ENCODE measurements at regions not wholly inside any gene's neighbourhood (a gene's known extent, or its start where the extent isn't known, plus 50 kb on each side); places are given as distances from the start of the nearest gene placed in this dataset.

- Histone ChIP-seq H3K27me3 (ENCODE audit: insufficient read depth, low read depth, low read length) (no peaks in the 10 kb centered on the region), H3K4me2 (ENCODE audit: low read length) (no peak overlapping the region), H3F3A (ENCODE audit: insufficient read depth, low read length, poor library complexity, severe bottlenecking) (no peaks in the 10 kb centered on the region), H3K4me3 (ENCODE audit: low read length) (no peak overlapping the region), H3K36me3 (ENCODE audit: insufficient read depth, low read length) (no peaks in the 10 kb centered on the region), H2AFZ (ENCODE audit: low read depth, low read length) (no peak overlapping the region), H3K79me2 (replicated peaks; ENCODE audit: insufficient read depth, low read length) (no peaks in the 10 kb centered on the region), H3K9me2 (ENCODE audit: insufficient read depth, low read length) (no peaks in the 10 kb centered on the region), H3K9me3 (ENCODE audit: low read length) (no peaks in the 10 kb centered on the region), H3K27ac (ENCODE audit: low read length) (no peak overlapping the region), H3K9ac (ENCODE audit: low read length) (no peak overlapping the region), H4K20me1 (ENCODE audit: insufficient read depth) (no peaks in the 10 kb centered on the region)
- no peak for TF ChIP-seq EP300 (conservative IDR thresholded peaks at IDR 0.05; ENCODE audit: poor library complexity, severe bottlenecking)
These were observed 181.4 kb downstream of the LURAP1L start for GRCh38 chr9:12956261-12956660.

DNA sequence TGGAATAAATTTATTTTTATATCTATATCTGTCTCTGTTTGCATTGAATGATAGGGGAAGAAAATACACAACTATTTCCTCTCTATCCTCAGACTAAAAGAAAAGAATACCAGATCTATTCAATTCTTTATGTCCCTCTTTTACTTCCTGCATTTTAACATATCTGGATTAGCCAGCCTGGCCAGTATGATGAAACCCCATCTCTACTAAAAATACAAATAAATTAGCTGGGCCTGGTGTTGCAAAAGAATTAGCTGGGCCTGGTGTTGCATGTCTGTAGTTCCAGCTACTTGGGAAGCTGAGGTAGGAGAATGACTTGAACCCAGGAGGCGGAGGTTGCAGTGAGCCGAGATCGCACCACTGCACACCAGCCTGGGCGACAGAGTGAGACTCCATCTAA lies 182.0 kb downstream of the LURAP1L start:
- no peaks in the 10 kb centered on the region for H3K36me3 ChIP-seq (ENCODE audit: insufficient read depth, low read length)
- H3K27me3 ChIP-seq (ENCODE audit: insufficient read depth, low read depth, low read length), result no peaks in the 10 kb centered on the region
- TF ChIP-seq TAF1 (IDR thresholded peaks at IDR 0.05; ENCODE audit: low read depth) (no peak), POLR2AphosphoS5 (IDR thresholded peaks at IDR 0.05) (no peak)
- TF ChIP-seq, protein P1, sequence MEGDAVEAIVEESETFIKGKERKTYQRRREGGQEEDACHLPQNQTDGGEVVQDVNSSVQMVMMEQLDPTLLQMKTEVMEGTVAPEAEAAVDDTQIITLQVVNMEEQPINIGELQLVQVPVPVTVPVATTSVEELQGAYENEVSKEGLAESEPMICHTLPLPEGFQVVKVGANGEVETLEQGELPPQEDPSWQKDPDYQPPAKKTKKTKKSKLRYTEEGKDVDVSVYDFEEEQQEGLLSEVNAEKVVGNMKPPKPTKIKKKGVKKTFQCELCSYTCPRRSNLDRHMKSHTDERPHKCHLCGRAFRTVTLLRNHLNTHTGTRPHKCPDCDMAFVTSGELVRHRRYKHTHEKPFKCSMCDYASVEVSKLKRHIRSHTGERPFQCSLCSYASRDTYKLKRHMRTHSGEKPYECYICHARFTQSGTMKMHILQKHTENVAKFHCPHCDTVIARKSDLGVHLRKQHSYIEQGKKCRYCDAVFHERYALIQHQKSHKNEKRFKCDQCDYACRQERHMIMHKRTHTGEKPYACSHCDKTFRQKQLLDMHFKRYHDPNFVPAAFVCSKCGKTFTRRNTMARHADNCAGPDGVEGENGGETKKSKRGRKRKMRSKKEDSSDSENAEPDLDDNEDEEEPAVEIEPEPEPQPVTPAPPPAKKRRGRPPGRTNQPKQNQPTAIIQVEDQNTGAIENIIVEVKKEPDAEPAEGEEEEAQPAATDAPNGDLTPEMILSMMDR (IDR thresholded peaks at IDR 0.05; ENCODE audit: poor library complexity, severe bottlenecking), result no peak
- H3K4me2 ChIP-seq (ENCODE audit: low read length), result no peak overlapping the region
- H3F3A ChIP-seq (ENCODE audit: insufficient read depth, low read length, poor library complexity, severe bottlenecking), result no peaks in the 10 kb centered on the region
- H3K9me3 ChIP-seq (ENCODE audit: low read length), result no peaks in the 10 kb centered on the region
- no peak overlapping the region for H3K4me3 ChIP-seq (ENCODE audit: low read length)
- no peaks in the 10 kb centered on the region for H3K79me2 ChIP-seq (replicated peaks; ENCODE audit: insufficient read depth, low read length)
- H3K27ac ChIP-seq (ENCODE audit: low read length), result no peak overlapping the region
- no peaks in the 10 kb centered on the region for H3K9me2 ChIP-seq (ENCODE audit: insufficient read depth, low read length)
- no peak overlapping the region for H2AFZ ChIP-seq (ENCODE audit: low read depth, low read length)
- no peak overlapping the region for H3K9ac ChIP-seq (ENCODE audit: low read length)
- H4K20me1 ChIP-seq (ENCODE audit: insufficient read depth), result no peaks in the 10 kb centered on the region

DNA sequence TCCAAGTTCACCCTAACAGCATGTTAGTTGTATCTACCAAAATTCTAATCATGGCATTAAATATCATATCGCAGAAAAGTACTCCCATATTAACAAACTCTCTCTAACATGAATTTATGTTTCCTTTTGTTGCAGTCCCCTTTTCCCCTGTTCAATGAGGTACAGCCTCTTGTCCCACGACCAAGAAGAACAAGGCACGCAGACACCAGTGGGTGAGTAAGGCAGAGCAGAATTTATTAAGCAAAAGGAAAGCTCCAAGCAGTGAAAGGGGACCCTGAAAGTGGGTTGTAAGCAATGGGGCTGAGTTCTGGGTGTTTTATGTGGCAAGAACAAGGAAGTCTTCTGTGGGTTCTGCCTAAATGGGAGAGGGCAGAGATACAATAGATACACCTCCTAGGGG lies 183.5 kb downstream of the LURAP1L start:
- Histone ChIP-seq H3K79me2 (replicated peaks; ENCODE audit: insufficient read depth, low read length) (no peaks in the 10 kb centered on the region), H3K27me3 (ENCODE audit: insufficient read depth, low read depth, low read length) (no peaks in the 10 kb centered on the region), H3K4me3 (ENCODE audit: low read length) (no peak overlapping the region), H2AFZ (ENCODE audit: low read depth, low read length) (no peak overlapping the region), H3K27ac (ENCODE audit: low read length) (no peak overlapping the region), H3K9me3 (ENCODE audit: low read length) (no peaks in the 10 kb centered on the region), H3F3A (ENCODE audit: insufficient read depth, low read length, poor library complexity, severe bottlenecking) (no peaks in the 10 kb centered on the region), H3K9me2 (ENCODE audit: insufficient read depth, low read length) (no peaks in the 10 kb centered on the region), H4K20me1 (ENCODE audit: insufficient read depth) (no peaks in the 10 kb centered on the region), H3K9ac (ENCODE audit: low read length) (no peak overlapping the region), H3K36me3 (ENCODE audit: insufficient read depth, low read length) (no peaks in the 10 kb centered on the region), H3K4me2 (ENCODE audit: low read length) (no peak overlapping the region)
- TF ChIP-seq EP300 (conservative IDR thresholded peaks at IDR 0.05; ENCODE audit: poor library complexity, severe bottlenecking), result no peak

- no peaks in the 10 kb centered on the region for H3K27me3 ChIP-seq (ENCODE audit: insufficient read depth, low read depth, low read length)
- no peaks in the 10 kb centered on the region for H3K9me3 ChIP-seq (ENCODE audit: low read length)
- no peak overlapping the region for H3K4me3 ChIP-seq (ENCODE audit: low read length)
- H3K79me2 ChIP-seq (replicated peaks; ENCODE audit: insufficient read depth, low read length), result no peaks in the 10 kb centered on the region
- TF ChIP-seq, protein P2, sequence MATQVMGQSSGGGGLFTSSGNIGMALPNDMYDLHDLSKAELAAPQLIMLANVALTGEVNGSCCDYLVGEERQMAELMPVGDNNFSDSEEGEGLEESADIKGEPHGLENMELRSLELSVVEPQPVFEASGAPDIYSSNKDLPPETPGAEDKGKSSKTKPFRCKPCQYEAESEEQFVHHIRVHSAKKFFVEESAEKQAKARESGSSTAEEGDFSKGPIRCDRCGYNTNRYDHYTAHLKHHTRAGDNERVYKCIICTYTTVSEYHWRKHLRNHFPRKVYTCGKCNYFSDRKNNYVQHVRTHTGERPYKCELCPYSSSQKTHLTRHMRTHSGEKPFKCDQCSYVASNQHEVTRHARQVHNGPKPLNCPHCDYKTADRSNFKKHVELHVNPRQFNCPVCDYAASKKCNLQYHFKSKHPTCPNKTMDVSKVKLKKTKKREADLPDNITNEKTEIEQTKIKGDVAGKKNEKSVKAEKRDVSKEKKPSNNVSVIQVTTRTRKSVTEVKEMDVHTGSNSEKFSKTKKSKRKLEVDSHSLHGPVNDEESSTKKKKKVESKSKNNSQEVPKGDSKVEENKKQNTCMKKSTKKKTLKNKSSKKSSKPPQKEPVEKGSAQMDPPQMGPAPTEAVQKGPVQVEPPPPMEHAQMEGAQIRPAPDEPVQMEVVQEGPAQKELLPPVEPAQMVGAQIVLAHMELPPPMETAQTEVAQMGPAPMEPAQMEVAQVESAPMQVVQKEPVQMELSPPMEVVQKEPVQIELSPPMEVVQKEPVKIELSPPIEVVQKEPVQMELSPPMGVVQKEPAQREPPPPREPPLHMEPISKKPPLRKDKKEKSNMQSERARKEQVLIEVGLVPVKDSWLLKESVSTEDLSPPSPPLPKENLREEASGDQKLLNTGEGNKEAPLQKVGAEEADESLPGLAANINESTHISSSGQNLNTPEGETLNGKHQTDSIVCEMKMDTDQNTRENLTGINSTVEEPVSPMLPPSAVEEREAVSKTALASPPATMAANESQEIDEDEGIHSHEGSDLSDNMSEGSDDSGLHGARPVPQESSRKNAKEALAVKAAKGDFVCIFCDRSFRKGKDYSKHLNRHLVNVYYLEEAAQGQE (IDR thresholded peaks at IDR 0.05; ENCODE audit: borderline replicate concordance), result no peak
- no peak overlapping the region for H2AFZ ChIP-seq (ENCODE audit: low read depth, low read length)
- H3F3A ChIP-seq (ENCODE audit: insufficient read depth, low read length, poor library complexity, severe bottlenecking), result no peaks in the 10 kb centered on the region
- H3K9me2 ChIP-seq (ENCODE audit: insufficient read depth, low read length), result no peaks in the 10 kb centered on the region
- no peaks in the 10 kb centered on the region for H4K20me1 ChIP-seq (ENCODE audit: insufficient read depth)
- H3K36me3 ChIP-seq (ENCODE audit: insufficient read depth, low read length), result no peaks in the 10 kb centered on the region
- no peak overlapping the region for H3K9ac ChIP-seq (ENCODE audit: low read length)
- no peak overlapping the region for H3K4me2 ChIP-seq (ENCODE audit: low read length)
- H3K27ac ChIP-seq (ENCODE audit: low read length), result no peak overlapping the region
These were observed 183.9 kb downstream of the LURAP1L start for GRCh38 chr9:12958708-12959107.

Measured in neural cell (in vitro differentiated cells).